HCT116 (cell line): ENCODE measurements at regions not wholly inside any gene's neighbourhood (a gene's known extent, or its start where the extent isn't known, plus 50 kb on each side); places are given as distances from the start of the nearest gene placed in this dataset.

Experiments
- CTCF ChIP-seq, 3 experiments: fragments of 200-600 bp in 1 of 3; sonication (generic) in 1 of 3; IDR thresholded peaks in 2 of 3; conservative IDR thresholded peaks in 1 of 3; 2 replicates each; pipeline ENCODE4 v1.5.1; 2012 to 2017; ENCODE audit warnings: low read depth in 2 of 3, low read length in 2 of 3, antibody characterized with exemption in 1 of 3, borderline replicate concordance in 1 of 3, control low read depth in 1 of 3, mild to moderate bottlenecking in 1 of 3, mixed read lengths in 1 of 3, mixed run types in 1 of 3, moderate library complexity in 1 of 3; ENCODE audit not compliant: insufficient read depth in 1 of 3
- POLR2AphosphoS5 ChIP-seq: IDR thresholded peaks from 2 replicates; pipeline ENCODE4 v1.6.1; 2011; ENCODE audit warnings: mild to moderate bottlenecking, low read depth, low read length, moderate library complexity

GRCh38 chr14:38042322-38042721 lies 165.4 kb upstream of the SSTR1 start:
- no peak for TF ChIP-seq CTCF (IDR thresholded peaks at IDR 0.05 in 2 of 3, conservative IDR thresholded peaks at IDR 0.05 in 1 of 3; ENCODE audit: borderline replicate concordance in 1 of 3, insufficient read depth in 1 of 3, low read depth in 2 of 3, low read length in 2 of 3)
- no peak for TF ChIP-seq POLR2AphosphoS5
